Activated CD4-positive, alpha-beta T cell treated with anti-CD3 and anti-CD28 coated beads for 4 hours (primary cell): ENCODE measurements at regions not wholly inside any gene's neighbourhood (a gene's known extent, or its start where the extent isn't known, plus 50 kb on each side); places are given as distances from the start of the nearest gene placed in this dataset.
"Not testable (repeated sequence)": the region's sequence is repeated elsewhere in the genome, so short reads cannot be mapped to it uniquely, and the experiment has no call there.

Experiments used
- DNase-seq, 2 donors: peaks; one replicate each; pipeline ENCODE4 v3.0.0-alpha.2; 2020

DNA sequence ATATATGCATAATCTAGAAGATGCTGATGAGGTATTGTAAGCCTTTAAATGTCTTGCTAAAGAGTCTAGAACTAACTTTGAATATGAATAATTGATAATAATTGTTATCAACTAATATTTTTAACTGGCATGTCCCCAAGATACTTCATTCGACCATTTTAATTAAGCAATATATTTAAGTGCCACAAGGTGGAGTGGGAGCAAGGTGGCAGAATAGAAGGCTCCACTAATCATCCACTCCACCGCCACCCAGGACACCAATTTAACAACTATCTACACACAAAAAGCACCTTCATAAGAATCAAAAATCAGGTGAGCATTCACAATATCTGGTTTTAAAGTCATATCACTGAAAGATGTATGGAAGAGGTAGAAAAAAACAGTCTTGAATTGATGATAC is 409.6 kb downstream of the SEC23A start:
- no peak for DNase-seq

DNA sequence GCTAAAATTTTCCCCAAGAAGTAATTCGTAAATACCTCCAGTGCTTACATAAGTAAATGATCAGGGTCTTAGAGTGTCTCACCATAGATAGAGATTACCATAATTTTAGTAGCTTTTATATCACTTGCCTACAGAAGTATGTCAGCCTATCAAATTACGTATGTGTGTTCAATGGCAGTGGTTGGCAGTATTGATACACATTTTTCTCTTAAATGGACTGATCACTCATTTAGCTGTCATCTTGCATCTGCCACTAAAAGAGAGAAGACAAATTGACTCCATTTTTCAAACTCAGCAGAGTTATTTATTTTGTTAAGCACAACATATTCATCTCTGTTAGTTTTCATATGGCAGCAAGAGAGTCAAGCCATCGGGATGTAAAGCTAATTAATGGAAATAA is 413.1 kb upstream of the CLEC14A start:
- DNase-seq = no peak

DNA sequence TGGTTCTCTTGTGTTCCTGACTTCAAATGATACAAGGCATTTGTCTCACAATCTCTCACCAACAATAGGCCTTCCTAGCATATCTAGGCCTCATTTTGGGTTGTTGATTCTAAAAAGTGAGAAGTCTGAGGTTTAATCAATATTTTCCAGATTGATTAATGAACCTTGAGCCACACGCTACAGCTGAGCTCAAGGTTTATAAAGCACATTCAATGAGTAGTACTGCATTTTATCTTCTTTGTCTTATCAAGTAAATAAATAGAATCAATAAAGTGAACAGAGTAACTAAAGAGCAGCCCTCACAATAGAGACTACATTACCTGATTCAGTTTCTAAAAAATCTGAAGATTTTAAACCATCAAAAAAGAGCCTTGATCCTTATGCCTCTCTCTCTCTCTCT is 407.5 kb upstream of the CLEC14A start:
- no peak for DNase-seq

DNA sequence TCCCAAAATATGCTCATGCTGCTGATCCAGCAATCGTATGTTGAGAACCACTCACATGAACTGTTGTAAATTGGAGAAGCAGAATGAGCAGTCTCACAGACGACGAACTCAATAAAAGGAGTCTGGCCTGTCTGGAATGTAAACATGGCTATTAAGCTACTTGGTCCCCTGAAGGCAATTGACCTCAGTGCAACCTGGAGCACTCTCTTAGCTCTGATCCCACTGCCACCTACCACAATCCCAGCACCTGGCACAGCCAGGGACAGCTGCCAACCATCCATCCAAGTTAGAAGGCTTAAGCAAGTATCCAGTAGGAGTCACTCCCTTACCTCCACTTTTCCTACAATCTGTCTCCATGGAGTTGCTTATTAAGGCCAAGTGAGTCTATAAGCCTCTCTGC is 406.9 kb upstream of the CLEC14A start:
- no peak for DNase-seq

DNA sequence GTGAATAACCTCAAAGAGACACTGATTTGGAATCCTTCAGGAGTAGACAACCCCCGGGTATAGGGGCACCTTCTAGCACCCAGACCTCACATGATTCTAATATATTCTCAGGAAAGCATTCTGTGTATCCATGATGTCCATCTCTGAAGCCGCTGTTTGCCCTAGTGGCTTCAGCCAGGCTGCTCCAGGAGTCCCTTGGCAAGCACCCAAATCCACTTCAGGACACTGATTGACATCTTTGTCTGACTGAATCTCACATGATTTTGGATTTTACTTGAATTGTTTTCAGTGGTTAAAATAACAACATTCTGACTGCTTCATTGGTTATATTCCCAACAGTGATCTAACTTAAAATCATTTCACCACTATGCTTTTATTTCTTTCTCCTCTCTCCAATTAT is 390.5 kb upstream of the CLEC14A start:
- no peak for DNase-seq

DNA sequence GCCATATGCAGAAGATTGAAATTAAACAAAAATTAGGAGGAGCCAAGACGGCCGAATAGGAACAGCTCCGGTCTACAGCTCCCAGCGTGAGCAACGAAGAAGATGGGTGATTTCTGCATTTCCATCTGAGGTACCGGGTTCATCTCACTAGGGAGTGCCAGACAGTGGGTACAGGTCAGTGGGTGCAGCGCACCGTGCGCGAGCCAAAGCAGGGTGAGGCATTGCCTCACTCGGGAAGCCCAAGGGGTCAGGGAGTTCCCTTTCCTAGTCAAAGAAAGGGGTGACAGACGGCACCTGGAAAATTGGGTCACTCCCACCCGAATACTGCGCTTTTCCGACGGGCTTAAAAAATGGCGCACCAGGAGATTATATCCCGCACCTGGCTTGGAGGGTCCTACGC is 379.0 kb upstream of the CLEC14A start:
- DNase-seq = not testable (repeated sequence)

DNA sequence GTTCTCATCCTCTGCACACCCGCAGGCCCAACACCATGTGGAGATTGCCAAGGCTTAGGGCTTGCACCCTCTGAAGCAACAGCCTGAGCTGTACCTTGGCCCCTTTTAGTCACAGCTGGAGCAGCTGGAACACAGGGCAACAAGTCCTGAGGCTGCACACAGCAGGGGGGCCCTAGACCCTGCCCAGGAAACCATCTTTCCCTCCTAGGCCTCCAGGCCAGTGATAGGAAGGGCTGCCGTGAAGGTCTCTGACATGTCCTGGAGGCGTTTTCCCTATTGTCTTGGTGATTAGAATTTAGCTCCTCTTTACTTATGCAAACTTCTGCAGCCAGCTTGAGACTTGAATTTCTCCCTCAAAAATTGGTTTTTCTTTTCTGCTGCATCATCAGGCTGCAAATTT is 373.5 kb upstream of the CLEC14A start:
- no peak for DNase-seq

DNA sequence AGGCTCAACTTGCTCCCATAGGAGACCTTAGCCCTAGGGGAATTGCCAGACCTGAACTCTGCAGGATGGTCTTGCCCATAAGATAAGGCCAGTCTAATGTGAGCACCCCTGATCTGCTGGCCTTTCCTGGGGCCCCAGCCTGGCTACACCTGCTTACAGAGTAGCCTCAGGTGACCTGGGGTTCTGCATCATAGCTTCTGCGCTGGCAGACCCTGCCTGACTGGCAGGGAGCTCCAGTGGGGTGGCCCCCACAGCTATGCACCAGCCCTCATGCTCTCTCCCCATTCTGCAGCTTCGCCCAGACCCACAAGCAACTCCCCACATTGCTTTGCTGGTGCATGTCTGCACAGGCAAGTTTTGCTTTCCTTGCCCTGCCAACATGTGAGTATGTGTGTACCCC is 371.3 kb upstream of the CLEC14A start:
- no peak for DNase-seq

DNA sequence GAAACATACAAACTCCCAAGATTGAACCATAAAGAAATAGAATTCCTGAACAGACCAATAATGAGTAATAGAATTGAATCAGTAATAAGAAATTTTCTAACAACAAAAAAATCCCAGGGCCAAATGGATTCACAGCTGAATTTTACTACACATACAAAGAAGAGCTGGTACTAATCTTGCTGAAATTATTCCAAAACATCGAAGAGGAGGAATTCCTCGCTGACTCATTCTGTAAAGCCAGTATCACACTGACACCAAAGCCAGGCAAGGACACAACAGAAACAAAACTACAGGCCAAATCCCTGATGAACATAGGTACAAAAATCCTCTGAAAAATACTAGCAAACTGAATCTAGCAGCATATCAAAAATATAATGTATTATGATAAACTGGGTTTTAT is 367.8 kb upstream of the CLEC14A start:
- no peak for DNase-seq

DNA sequence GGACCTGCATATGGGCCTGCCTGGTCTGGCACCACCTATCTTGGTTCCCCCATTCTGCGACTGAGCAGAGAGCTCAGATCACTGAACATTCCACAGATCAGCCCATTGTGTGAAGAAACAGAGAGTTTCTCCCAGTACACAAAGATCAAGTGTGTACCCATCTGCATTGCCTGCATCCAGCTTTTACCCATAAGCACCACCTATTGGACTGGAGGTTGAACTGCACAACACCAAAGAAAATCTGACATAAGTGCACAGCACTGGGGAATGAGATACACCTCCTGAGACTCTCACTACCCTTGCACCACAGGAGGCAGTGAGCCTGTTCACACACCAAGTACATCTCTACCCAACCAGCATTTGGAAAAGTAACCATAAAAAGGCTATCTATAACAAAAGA is 362.6 kb upstream of the CLEC14A start:
- DNase-seq = no peak

DNA sequence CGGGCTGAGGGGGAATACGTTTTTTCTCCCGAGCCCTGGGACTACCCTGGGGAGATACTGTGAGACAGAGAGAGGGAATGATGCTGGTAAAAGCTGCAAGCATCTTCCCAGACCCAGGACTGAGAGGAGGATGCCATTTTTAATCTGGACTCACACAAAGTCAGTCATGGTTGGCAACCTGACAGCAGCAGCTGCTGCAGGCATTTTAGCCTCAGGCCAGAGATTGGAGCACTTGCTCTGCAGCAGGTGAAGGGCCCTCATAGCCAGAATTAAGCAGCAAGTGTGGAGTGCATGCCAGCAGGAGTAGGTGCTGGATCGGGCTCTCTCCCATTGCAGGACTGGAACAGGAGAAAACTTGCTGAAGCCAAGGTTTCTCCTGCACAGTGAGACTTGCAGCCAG is 361.1 kb upstream of the CLEC14A start:
- DNase-seq = no peak

DNA sequence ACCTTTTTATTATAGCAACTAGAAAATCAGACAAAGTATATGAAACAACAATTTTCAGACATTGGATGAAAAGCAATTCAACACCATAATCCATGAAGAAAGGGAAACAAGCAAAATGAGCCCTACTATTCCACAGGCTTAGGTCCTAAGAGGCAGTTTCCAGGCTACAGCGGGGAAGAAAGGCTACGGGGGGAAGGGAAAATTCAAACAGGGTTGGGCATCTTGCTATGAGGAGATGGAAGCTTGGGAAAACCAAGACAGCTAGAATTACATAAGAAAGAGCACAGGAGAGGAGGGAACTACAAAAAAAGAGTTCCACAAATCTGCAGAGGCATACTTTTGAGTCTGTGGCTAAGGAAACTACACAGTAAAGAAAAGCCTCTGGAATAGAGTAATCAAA is 356.0 kb upstream of the CLEC14A start:
- DNase-seq = no peak

DNA sequence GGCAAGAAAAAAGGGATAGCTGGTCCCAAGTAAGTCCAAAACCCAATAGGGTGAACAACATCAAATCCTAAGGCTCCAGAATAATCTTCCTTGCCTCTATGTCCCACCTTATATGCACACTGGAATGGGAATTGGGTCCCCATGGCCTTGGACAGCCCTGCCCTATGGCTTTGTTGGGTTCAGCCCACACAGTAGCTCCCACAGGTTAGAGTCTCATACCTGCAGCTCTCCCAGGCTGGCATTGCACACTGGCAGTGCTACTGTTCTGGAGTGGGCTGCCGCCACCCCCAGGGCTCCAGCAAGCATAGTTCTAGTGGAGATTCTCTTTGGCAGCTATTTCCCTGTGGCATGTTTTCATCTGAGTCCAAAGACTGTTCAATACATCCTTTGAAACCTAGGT is 352.4 kb upstream of the CLEC14A start:
- no peak for DNase-seq

DNA sequence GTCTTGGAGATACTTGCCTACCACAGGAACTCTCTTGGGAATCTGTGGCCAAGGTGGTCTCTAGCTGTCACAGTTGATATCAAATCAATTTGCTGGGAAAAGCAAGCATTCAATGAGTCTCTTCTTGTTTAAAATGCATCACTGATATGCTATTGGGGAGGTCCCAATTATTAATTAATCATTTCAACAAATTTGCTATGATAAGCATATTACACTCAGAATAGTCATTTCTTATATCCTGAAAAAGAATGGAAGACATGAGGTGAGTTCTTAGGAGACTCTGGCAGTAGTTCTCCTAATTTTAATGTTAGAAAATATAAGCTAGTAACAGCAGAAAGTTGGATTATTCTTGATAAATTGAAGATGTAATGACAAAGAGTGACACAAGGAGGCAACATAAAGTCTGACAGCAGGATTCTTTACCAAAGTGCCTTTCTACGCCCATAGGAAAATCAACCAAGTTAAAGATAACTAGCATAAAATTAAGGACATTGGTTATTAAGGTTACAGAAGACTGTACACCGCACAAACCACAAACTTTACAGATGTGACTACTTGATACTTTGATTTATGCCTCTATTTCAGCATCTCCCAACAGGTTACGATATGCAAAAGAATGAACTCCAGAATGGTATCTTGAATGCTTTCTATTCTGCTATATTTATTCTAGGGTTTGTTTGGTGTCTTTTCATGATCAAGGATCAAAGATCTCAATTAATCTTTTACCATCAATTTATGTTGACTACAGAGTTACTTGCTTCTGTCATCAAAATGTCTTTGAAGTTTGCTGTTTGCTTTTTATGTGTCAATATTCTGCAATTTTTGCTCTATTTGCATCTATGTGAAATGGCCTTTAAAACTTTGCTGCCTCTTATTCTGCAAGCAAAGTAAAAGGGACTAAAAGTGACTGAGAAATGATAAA is 349.6 kb upstream of the CLEC14A start:
- no peak for DNase-seq

DNA sequence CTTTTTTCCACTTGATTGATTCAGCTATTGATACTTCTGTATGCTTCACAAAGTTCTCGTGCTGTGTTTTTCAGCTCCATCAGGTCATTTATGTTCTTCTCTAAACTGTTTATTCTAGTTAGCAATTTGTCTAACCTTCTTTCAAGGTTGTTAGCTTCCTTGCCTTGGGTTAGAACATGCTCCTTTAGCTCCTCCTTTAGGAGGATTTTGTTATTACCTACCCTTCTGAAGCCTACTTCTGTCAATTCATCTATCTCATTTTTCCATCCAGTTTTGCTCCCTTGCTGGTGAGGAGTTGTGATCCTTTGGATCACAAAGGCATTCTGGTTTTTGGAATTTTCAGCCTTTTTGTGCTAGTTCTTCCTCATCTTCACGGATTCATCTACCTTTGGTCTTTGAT is 344.7 kb upstream of the CLEC14A start:
- not testable (repeated sequence) for DNase-seq

DNA sequence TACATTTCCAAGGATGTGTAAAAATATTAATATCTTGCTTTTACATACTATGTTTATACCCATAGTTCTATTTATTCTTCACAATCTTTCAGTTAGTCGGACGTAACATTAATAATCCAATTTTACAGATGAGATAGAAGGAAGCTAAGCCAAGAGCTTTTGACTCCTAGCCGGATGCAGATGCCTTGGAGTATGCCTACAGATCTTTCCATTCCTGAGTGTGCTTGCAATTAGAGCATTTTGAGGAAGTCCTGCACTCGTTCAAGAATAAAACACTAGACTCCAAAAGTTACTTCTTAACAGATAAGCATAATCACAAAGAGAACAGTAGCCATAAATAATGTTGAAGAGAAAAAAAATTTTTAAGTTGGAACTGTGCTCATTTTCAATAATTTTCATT is 337.6 kb upstream of the CLEC14A start:
- DNase-seq = no peak

DNA sequence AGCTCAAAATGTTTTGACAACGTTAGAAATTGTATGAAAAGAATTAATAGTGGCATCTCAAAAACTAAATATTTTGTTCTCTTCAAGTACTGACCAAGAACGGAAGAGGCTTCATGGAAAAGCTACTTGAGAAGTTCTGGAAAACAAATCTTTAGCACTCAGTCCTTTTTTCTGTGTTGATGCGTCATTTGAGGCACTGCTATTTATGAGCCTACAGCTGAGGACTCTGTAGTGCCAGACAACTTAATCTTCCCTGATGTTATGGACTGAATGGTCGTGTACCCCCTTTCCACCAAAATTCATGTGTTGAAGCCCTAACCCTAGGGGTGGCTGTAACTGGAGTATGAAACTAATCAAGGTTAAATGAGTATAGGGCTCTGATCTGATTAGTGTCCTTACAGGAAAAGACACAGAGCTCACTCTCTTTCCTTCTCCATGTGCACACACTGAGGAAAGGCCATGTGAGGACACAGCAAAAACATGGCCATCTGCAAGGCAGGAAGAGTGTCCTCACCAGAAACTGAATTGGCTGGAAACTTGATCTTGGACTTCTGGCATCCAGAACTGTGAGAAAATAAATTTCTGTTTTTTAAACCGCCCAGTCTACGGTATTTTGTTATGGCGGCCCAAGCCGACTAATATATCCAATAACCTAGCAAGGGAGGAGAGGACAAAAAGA is 337.0 kb upstream of the CLEC14A start:
- DNase-seq = no peak

DNA sequence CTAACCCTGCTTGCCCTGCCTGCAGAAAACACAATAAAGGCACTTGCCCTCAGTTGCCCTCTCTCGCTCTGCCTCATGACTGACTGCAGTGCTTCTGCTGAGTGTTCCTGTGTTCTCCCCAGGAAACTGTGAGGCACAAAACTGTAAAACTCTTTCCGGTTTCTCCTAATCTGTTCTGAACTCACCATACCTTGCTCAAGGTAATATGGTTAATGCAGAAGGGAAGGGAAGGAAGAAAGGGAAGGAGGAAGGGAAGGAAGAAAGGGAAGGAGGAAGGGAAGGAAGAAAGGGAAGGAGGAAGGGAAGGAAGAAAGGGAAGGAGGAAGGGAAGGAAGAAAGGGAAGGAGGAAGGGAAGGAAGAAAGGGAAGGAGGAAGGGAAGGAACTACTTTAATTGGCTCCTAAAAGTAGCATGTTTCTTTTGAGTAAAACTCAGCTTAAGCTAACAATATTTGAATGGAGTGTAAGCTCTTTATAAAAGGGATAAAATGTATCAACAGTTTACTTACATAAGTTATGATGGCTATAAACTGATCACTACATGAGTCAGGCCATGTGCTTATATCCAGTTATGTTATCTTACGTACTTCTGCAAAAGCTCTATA is 334.0 kb upstream of the CLEC14A start:
- DNase-seq = no peak

DNA sequence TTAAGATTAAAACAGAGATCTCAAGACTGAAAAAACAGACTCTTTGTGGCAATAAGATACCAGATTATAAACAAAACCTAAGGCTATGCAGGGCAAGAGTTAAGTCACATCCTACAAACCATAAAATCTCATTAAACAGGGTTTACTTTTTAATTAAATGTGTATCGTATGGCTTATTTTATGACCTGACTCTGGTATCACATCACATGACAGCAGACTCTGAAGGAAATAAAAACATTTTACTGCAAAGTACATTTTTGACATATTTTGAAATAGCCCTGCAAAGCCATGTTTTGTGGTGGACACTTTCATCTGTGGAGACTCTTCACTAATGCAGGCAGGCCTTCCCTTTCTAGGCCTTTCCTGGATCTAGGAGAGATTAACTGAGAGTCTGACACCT is 327.6 kb upstream of the CLEC14A start:
- no peak for DNase-seq

DNA sequence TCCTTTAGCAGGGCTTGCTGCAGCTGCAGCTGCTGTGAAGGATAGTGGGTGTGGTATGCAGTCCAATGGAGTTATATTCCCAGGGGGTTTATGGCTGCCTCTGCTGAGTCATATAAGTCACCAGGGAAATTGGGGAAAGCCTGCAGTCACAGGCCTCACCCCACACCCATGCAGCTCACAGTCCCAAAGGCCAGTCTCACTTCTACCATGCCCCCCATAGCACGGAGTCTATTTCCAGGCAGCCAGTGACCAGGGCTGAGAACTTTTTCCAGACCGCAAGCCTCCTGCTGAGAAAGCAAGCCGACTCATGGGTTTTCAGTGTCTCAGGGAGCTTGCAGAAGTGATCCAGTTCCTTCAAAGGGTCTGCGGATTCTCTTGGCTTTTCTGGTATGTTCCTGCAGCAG is 322.4 kb upstream of the CLEC14A start:
- DNase-seq = no peak

DNA sequence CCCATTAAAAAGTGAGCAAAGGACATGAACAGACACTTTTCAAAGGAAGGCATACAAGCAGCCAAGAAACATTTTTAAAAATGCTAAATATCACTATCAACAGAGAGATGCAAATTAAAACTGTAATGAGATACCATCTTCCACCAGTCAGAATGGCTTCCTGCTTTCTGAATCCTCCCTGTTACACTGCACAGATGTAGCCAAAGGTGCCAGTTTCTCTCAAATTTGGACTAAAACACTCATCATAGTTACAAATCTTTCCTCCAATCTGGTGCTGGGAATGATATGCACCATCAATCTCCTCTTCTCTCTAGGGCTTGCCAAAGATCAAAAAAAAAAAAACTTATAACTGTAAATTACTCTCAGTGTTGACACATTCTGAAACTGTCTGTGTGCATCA is 311.8 kb upstream of the CLEC14A start:
- no peak for DNase-seq

DNA sequence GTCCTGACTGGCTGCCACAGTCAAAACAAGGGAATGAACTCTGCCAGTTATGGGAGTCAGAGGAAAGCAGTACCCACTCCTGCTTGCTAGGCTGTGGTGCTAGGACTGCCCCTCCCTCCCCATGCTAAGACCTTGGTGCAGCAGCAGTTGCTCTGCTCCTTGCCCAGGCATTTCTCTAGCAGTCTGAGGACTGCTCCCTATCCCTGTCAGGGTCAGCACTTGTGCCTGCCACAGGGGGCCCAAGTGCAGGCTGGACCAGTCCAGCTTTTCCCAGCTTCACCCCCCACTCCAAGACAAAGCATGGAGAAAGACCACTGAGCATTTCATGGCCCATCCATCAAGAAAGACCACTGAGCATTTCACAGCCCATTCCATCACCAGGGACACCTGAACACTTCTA is 305.8 kb upstream of the CLEC14A start:
- no peak for DNase-seq

DNA sequence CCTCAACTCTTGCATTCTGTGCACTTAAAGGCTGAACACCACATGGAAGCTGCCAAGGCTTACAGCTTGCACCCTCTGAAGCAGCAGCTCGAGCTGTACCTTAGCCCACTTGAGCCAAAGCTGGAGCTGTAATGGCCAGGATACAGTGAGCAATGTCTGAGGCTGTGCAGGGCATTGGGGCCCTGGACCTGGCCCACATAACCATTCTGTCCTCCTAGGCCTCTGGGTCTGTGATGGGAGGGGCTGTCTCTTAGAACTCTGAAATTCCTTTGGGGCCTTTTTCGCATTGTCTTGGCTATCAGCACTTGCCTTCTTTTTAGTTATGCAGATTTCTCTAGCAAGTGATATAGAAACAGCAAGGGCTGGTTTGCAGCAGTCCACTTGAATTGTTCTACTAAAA is 303.8 kb upstream of the CLEC14A start:
- DNase-seq = no peak

DNA sequence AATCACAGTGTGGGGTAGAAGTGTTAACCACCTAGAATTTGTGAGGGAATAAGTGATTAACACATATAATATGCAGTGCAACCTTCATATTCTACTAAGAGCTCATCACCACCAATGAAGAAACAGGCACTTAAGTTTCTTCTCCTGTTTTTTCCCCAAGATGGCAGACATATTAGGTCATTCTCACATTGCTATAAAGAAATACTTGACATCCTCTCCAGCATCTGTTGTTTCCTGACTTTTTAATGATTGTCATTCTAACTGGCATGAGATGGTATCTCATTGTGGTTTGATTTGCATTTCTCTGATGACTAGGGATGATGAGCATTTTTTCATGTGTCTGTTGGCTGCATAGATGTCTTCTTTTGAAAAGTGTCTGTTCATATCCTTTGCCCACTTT is 301.5 kb upstream of the CLEC14A start:
- not testable (repeated sequence) for DNase-seq
